SK-N-SH (cell line): ENCODE measurements at regions not wholly inside any gene's neighbourhood (a gene's known extent, or its start where the extent isn't known, plus 50 kb on each side); places are given as distances from the start of the nearest gene placed in this dataset.

Source experiments
- CTCF ChIA-PET: fragments of 300-600, 350-600 bp; formaldehyde crosslinking; extraction: SDS; loops from one replicate; lab custom pipeline; 2021; lab: Yijun Ruan, JAX
- POLR2A ChIA-PET: fragments of 350-600 bp; sonication (Branson Sonifier 250); formaldehyde crosslinking; extraction: SDS; loops from one replicate; lab custom pipeline; 2020; ENCODE audit warnings: antibody characterized with exemption, inconsistent platforms; lab: Yijun Ruan, JAX
- DNase-seq: peaks from one replicate; pipeline ENCODE4 v3.0.0; 2012
- H2AFZ ChIP-seq: fragments of 200-600 bp; sonication (generic); 2 replicates; pipeline ENCODE4 v1.8.1; 2016; ENCODE audit warnings: antibody characterized with exemption, mild to moderate bottlenecking, low read depth
- H3F3A ChIP-seq: fragments of 200-600 bp; sonication (generic); replicated peaks from 2 replicates; pipeline ENCODE3; 2016; ENCODE audit warnings: antibody characterized with exemption, mild to moderate bottlenecking; ENCODE audit not compliant: insufficient read depth
- H3K27ac ChIP-seq, 2 experiments: fragments of 200-500 bp in 1 of 2; fragments of 200-600 bp in 1 of 2; sonication (Bioruptor generic) in 1 of 2; sonication (generic), shearing (Covaris generic) in 1 of 2; 2 replicates each; pipeline versions ENCODE4 v1.5.1 to v1.6.1; 2014 to 2016; ENCODE audit warnings: low read depth in 2 of 2, inconsistent platforms in 1 of 2, low read length in 1 of 2, mild to moderate bottlenecking in 1 of 2, mixed read lengths in 1 of 2
- H3K27me3 ChIP-seq: fragments of 200-600 bp; sonication (generic), shearing (Covaris generic); 2 replicates; pipeline ENCODE4 v1.6.1; 2016; ENCODE audit warnings: mixed run types; ENCODE audit not compliant: insufficient read depth
- H3K36me3 ChIP-seq, 2 experiments: fragments of 200-500 bp in 1 of 2; fragments of 200-600 bp in 1 of 2; sonication (Bioruptor generic) in 1 of 2; sonication (generic) in 1 of 2; replicated peaks in 1 of 2; 2 replicates each; pipeline versions ENCODE3 to v1.5.1; 2014 to 2016; ENCODE audit warnings: low read length in 1 of 2, mild to moderate bottlenecking in 1 of 2; ENCODE audit not compliant: insufficient read depth in 2 of 2, control insufficient read depth in 1 of 2
- H3K4me1 ChIP-seq, 2 experiments: fragments of 200-500 bp in 1 of 2; fragments of 200-600 bp in 1 of 2; sonication (Bioruptor generic) in 1 of 2; sonication (generic), shearing (Covaris generic) in 1 of 2; 2 replicates each; pipeline versions ENCODE4 v1.5.1 to v1.6.1; 2014 to 2016; ENCODE audit warnings: low read depth in 1 of 2, low read length in 1 of 2, mixed run types in 1 of 2; ENCODE audit not compliant: insufficient read depth in 2 of 2, control insufficient read depth in 1 of 2
- H3K4me2 ChIP-seq: fragments of 200-600 bp; sonication (generic), shearing (Covaris generic); 2 replicates; pipeline ENCODE4 v1.6.1; 2017; ENCODE audit warnings: mixed run types
- H3K4me3 ChIP-seq, 2 experiments: fragments of 200-500 bp in 1 of 2; fragments of 200-600 bp in 1 of 2; sonication (Bioruptor generic) in 1 of 2; sonication (generic), shearing (Covaris generic) in 1 of 2; 2 replicates each; pipeline versions ENCODE4 v1.5.1 to v1.8.1; 2014 to 2016; ENCODE audit warnings: low read depth in 2 of 2, inconsistent platforms in 1 of 2, low read length in 1 of 2, mild to moderate bottlenecking in 1 of 2, mixed read lengths in 1 of 2, moderate library complexity in 1 of 2
- H3K79me2 ChIP-seq: fragments of 200-600 bp; sonication (generic); 2 replicates; pipeline ENCODE4 v1.8.1; 2017; ENCODE audit warnings: mild to moderate bottlenecking; ENCODE audit not compliant: insufficient read depth
- H3K9ac ChIP-seq: fragments of 200-600 bp; sonication (generic); 2 replicates; pipeline ENCODE4 v1.6.1; 2017; ENCODE audit warnings: mixed run types
- H3K9me2 ChIP-seq: fragments of 200-600 bp; sonication (generic); 2 replicates; pipeline ENCODE4 v1.6.1; 2017; ENCODE audit warnings: mixed run types
- H3K9me3 ChIP-seq: fragments of 200-600 bp; sonication (generic); 2 replicates; pipeline ENCODE4 v1.6.1; 2017; ENCODE audit warnings: mixed run types, mild to moderate bottlenecking, moderate library complexity
- H4K20me1 ChIP-seq: fragments of 200-600 bp; sonication (generic); 2 replicates; pipeline ENCODE4 v1.6.1; 2017; ENCODE audit warnings: mild to moderate bottlenecking, mixed run types; ENCODE audit not compliant: insufficient read depth
- CTCF ChIP-seq: fragments of 200-600 bp; sonication (generic); IDR thresholded peaks from 2 replicates; pipeline ENCODE4 v1.6.1; 2017; ENCODE audit warnings: antibody characterized with exemption, mild to moderate bottlenecking, moderate library complexity
- EZH2phosphoT487 ChIP-seq: fragments of 200-600 bp; sonication (generic); IDR thresholded peaks from 2 replicates; pipeline ENCODE4 v1.6.1; 2017; ENCODE audit warnings: low read depth, mixed run types, mild to moderate bottlenecking, antibody characterized with exemption, moderate library complexity, borderline replicate concordance
- SMC3 ChIP-seq: IDR thresholded peaks from 2 replicates; pipeline ENCODE4 v1.6.1; 2012; ENCODE audit warnings: low read depth, low read length, improper control_type of control experiment
- WGBS: methylation state at CpG from one replicate; pipeline ENCODE4 v1.1.6; 2017; ENCODE audit warnings: low lambda C conversion rate; 5-methylcytosine and 5-hydroxymethylcytosine counted together

- no peaks in the 10 kb centered on the region for H3K9me2 ChIP-seq
- no peaks in the 10 kb centered on the region for H3K9me3 ChIP-seq
- peaks cover 0 to 33% of the 10 kb centered on the region in 2 experiments; a peak in 2 of 4 replicates for H3K4me1 ChIP-seq
- ChIA-PET CTCF (interaction anchor here (0.6 to 3.8 kb wide), 16 partner anchors 9 to 724 kb away, joined by 3 to 20 read pairs (median 3); partner anchors contain the start of gene RPL38), POLR2A (interaction anchor here (1.0 kb wide), 2 partner anchors 22 to 48 kb away, joined by 3 to 4 read pairs; no protein-coding TSS in a partner anchor)
- WGBS = 49% methylated on average over 4 of the region's 4 CpGs
- H3K9ac ChIP-seq = no peak overlapping the region
- no peaks in the 10 kb centered on the region for H4K20me1 ChIP-seq
- no peak overlapping the region for H3K4me3 ChIP-seq
- H3F3A ChIP-seq = no peaks in the 10 kb centered on the region
- TF ChIP-seq EZH2phosphoT487 (no peak), SMC3 (no peak), CTCF (no peak)
- H3K27ac ChIP-seq = peak overlapping the region in 1 of 2 experiments; percentile 96; a peak in 2 of 4 replicates
- H3K27me3 ChIP-seq = no peaks in the 10 kb centered on the region
- H3K36me3 ChIP-seq = no peaks in the 10 kb centered on the region
- no peak overlapping the region for H3K4me2 ChIP-seq
- H2AFZ ChIP-seq = no peak overlapping the region
- H3K79me2 ChIP-seq = no peaks in the 10 kb centered on the region
- DNase-seq = no peak
Measured at GRCh38 chr17:74153456-74153810, 50.0 kb upstream of the RPL38 start.
